IPS-20b (cell line): ENCODE measurements at regions not wholly inside any gene's neighbourhood (a gene's known extent, or its start where the extent isn't known, plus 50 kb on each side); places are given as distances from the start of the nearest gene placed in this dataset.
A peak's percentile ranks its signal among the peaks of the same experiment; 100 is the strongest.

Source experiments
- H3K27ac ChIP-seq: one replicate; pipeline ENCODE4 v1.5.1; 2013; ENCODE audit warnings: low read length
- H3K27me3 ChIP-seq: 2 replicates; pipeline ENCODE4 v1.6.1; 2013; ENCODE audit warnings: mild to moderate bottlenecking, low read length, inconsistent platforms; ENCODE audit not compliant: insufficient read depth
- H3K36me3 ChIP-seq: 2 replicates; pipeline ENCODE4 v1.6.1; 2013; ENCODE audit warnings: low read depth, mild to moderate bottlenecking, inconsistent platforms, low read length, moderate library complexity; ENCODE audit not compliant: insufficient read depth
- H3K4me1 ChIP-seq: 2 replicates; pipeline ENCODE4 v1.6.1; 2013; ENCODE audit warnings: mild to moderate bottlenecking, control low read depth, inconsistent platforms, low read length, moderate library complexity; ENCODE audit not compliant: insufficient read depth
- H3K4me3 ChIP-seq: 2 replicates; pipeline ENCODE4 v1.5.1; 2013; ENCODE audit warnings: mild to moderate bottlenecking, low read length, inconsistent platforms
- H3K9ac ChIP-seq: 2 replicates; pipeline ENCODE4 v1.6.1; 2013; ENCODE audit warnings: low read depth, mild to moderate bottlenecking, inconsistent platforms, low read length, moderate library complexity
- H3K9me3 ChIP-seq: 2 replicates; pipeline ENCODE4 v1.6.1; 2013; ENCODE audit warnings: mild to moderate bottlenecking, low read depth, low read length, inconsistent platforms; ENCODE audit not compliant: insufficient read depth

- peaks cover 12% of the 10 kb centered on the region; the same call in 1 of the 2 replicates for H3K9me3 ChIP-seq
- no peaks in the 10 kb centered on the region for H3K4me1 ChIP-seq
- H3K27ac ChIP-seq, result no peak overlapping the region
- no peaks in the 10 kb centered on the region for H3K27me3 ChIP-seq
- no peak overlapping the region for H3K9ac ChIP-seq
- no peak overlapping the region for H3K4me3 ChIP-seq
- no peaks in the 10 kb centered on the region for H3K36me3 ChIP-seq
These were observed 1033.6 kb downstream of the FAM181B start for GRCh38 chr11:81700076-81700475.

GRCh38 chr11:81687057-81687456, 1046.6 kb downstream of the FAM181B start:
- no peak overlapping the region for H3K27ac ChIP-seq
- H3K27me3 ChIP-seq, result no peaks in the 10 kb centered on the region
- H3K36me3 ChIP-seq, result no peaks in the 10 kb centered on the region
- H3K9ac ChIP-seq, result no peak overlapping the region
- no peaks in the 10 kb centered on the region for H3K9me3 ChIP-seq
- H3K4me3 ChIP-seq, result no peak overlapping the region
- H3K4me1 ChIP-seq, result no peaks in the 10 kb centered on the region

- H3K9ac ChIP-seq, result no peak overlapping the region
- no peak overlapping the region for H3K27ac ChIP-seq
- no peaks in the 10 kb centered on the region for H3K27me3 ChIP-seq
- H3K36me3 ChIP-seq, result no peaks in the 10 kb centered on the region
- H3K4me1 ChIP-seq, result no peaks in the 10 kb centered on the region
- no peaks in the 10 kb centered on the region for H3K9me3 ChIP-seq
- H3K4me3 ChIP-seq, result no peak overlapping the region
These were observed 1059.5 kb downstream of the FAM181B start for GRCh38 chr11:81674211-81674610.

- no peaks in the 10 kb centered on the region for H3K27me3 ChIP-seq
- H3K9me3 ChIP-seq, result no peaks in the 10 kb centered on the region
- no peak overlapping the region for H3K27ac ChIP-seq
- no peaks in the 10 kb centered on the region for H3K4me1 ChIP-seq
- no peak overlapping the region for H3K9ac ChIP-seq
- H3K4me3 ChIP-seq, result no peak overlapping the region
- H3K36me3 ChIP-seq, result no peaks in the 10 kb centered on the region
These were observed 1060.7 kb downstream of the FAM181B start for GRCh38 chr11:81673001-81673400.

- Histone ChIP-seq H3K4me3 (no peak overlapping the region), H3K27ac (no peak overlapping the region), H3K9me3 (no peaks in the 10 kb centered on the region), H3K4me1 (no peaks in the 10 kb centered on the region), H3K36me3 (no peaks in the 10 kb centered on the region), H3K9ac (no peak overlapping the region), H3K27me3 (no peaks in the 10 kb centered on the region)
These were observed 1063.6 kb downstream of the FAM181B start for GRCh38 chr11:81669935-81670543.

GRCh38 chr11:81658722-81659121, 1074.9 kb downstream of the FAM181B start:
- H3K4me3 ChIP-seq, result no peak overlapping the region
- no peaks in the 10 kb centered on the region for H3K27me3 ChIP-seq
- no peak overlapping the region for H3K27ac ChIP-seq
- peaks cover 8% of the 10 kb centered on the region; the same call in 1 of the 2 replicates for H3K9me3 ChIP-seq
- H3K9ac ChIP-seq, result no peak overlapping the region
- H3K4me1 ChIP-seq, result no peaks in the 10 kb centered on the region
- H3K36me3 ChIP-seq, result no peaks in the 10 kb centered on the region

- Histone ChIP-seq H3K27me3 (peaks cover 2% of the 10 kb centered on the region; the same call in 1 of the 2 replicates), H3K4me1 (no peaks in the 10 kb centered on the region), H3K9me3 (peaks cover 8% of the 10 kb centered on the region; the same call in 1 of the 2 replicates), H3K9ac (no peak overlapping the region), H3K27ac (no peak overlapping the region), H3K36me3 (no peaks in the 10 kb centered on the region), H3K4me3 (no peak overlapping the region)
These were observed 1078.3 kb downstream of the FAM181B start for GRCh38 chr11:81655351-81655750.

GRCh38 chr11:81647374-81647773, 1086.3 kb downstream of the FAM181B start:
- peak overlapping the region; percentile 55; the same call in 1 of the 2 replicates for H3K4me3 ChIP-seq
- no peaks in the 10 kb centered on the region for H3K9me3 ChIP-seq
- H3K36me3 ChIP-seq, result no peaks in the 10 kb centered on the region
- H3K9ac ChIP-seq, result no peak overlapping the region
- H3K4me1 ChIP-seq, result peaks cover 6% of the 10 kb centered on the region; the same call in 1 of the 2 replicates
- peaks cover 58% of the 10 kb centered on the region for H3K27me3 ChIP-seq
- no peak overlapping the region for H3K27ac ChIP-seq

- Histone ChIP-seq H3K9ac (no peak overlapping the region), H3K9me3 (peaks cover 1% of the 10 kb centered on the region; the same call in 1 of the 2 replicates), H3K36me3 (no peaks in the 10 kb centered on the region), H3K4me3 (no peak overlapping the region), H3K4me1 (peaks cover 6% of the 10 kb centered on the region; the same call in 1 of the 2 replicates), H3K27ac (no peak overlapping the region), H3K27me3 (peaks cover 46% of the 10 kb centered on the region)
These were observed 1089.3 kb downstream of the FAM181B start for GRCh38 chr11:81644239-81644840.

GRCh38 chr11:81634483-81634882, 1099.2 kb downstream of the FAM181B start:
- H3K36me3 ChIP-seq, result no peaks in the 10 kb centered on the region
- H3K4me3 ChIP-seq, result no peak overlapping the region
- peaks cover 18% of the 10 kb centered on the region for H3K9me3 ChIP-seq
- no peaks in the 10 kb centered on the region for H3K27me3 ChIP-seq
- no peak overlapping the region for H3K27ac ChIP-seq
- H3K4me1 ChIP-seq, result no peaks in the 10 kb centered on the region
- H3K9ac ChIP-seq, result no peak overlapping the region

GRCh38 chr11:81602508-81602907, 1131.2 kb downstream of the FAM181B start:
- no peaks in the 10 kb centered on the region for H3K4me1 ChIP-seq
- H3K36me3 ChIP-seq, result no peaks in the 10 kb centered on the region
- no peaks in the 10 kb centered on the region for H3K27me3 ChIP-seq
- no peaks in the 10 kb centered on the region for H3K9me3 ChIP-seq
- H3K9ac ChIP-seq, result no peak overlapping the region
- H3K4me3 ChIP-seq, result no peak overlapping the region
- H3K27ac ChIP-seq, result no peak overlapping the region

- no peak overlapping the region for H3K27ac ChIP-seq
- H3K36me3 ChIP-seq, result no peaks in the 10 kb centered on the region
- H3K4me3 ChIP-seq, result no peak overlapping the region
- H3K9me3 ChIP-seq, result no peaks in the 10 kb centered on the region
- H3K27me3 ChIP-seq, result no peaks in the 10 kb centered on the region
- no peaks in the 10 kb centered on the region for H3K4me1 ChIP-seq
- H3K9ac ChIP-seq, result no peak overlapping the region
These were observed 1137.0 kb downstream of the FAM181B start for GRCh38 chr11:81596704-81597103.
